ENCODE measurements at regions not wholly inside any gene's neighbourhood (a gene's known extent, or its start where the extent isn't known, plus 50 kb on each side); places are given as distances from the start of the nearest gene placed in this dataset.

GRCh38 chr3:107884719-107885460 is 205.9 kb downstream of the CD47 start:
- no peak overlapping the region for H3K4me3 ChIP-seq
- TF ChIP-seq CTCF (IDR thresholded peaks at IDR 0.05): no peak
- no peak overlapping the region for H3K27ac ChIP-seq
- no peak for DNase-seq (ENCODE audit: low spot score)

- H3K27ac ChIP-seq: no peak overlapping the region
- no peak for TF ChIP-seq CTCF (IDR thresholded peaks at IDR 0.05)
- H3K4me3 ChIP-seq: no peak overlapping the region
- DNase-seq (ENCODE audit: low spot score): no peak
These were observed 206.8 kb downstream of the CD47 start for GRCh38 chr3:107884028-107884427.

- no peak for TF ChIP-seq CTCF (IDR thresholded peaks at IDR 0.05)
- Histone ChIP-seq H3K4me3 (no peak overlapping the region), H3K27ac (no peak overlapping the region)
- DNase-seq (ENCODE audit: low spot score): no peak
These were observed 207.9 kb downstream of the CD47 start for GRCh38 chr3:107882881-107883280.

- TF ChIP-seq CTCF (IDR thresholded peaks at IDR 0.05): no peak
- Histone ChIP-seq H3K27ac (peak overlapping the region in 1 of 2 donors; percentile 31), H3K4me3 (no peak overlapping the region)
- DNase-seq (ENCODE audit: low spot score): no peak
These were observed 208.6 kb downstream of the CD47 start for GRCh38 chr3:107882261-107882660.

GRCh38 chr3:107881509-107881908 is 209.3 kb downstream of the CD47 start:
- peak overlapping the region in 1 of 2 donors; percentile 31 for H3K27ac ChIP-seq
- DNase-seq (ENCODE audit: low spot score): no peak
- no peak for TF ChIP-seq CTCF (IDR thresholded peaks at IDR 0.05)
- no peak overlapping the region for H3K4me3 ChIP-seq

GRCh38 chr3:107880702-107881101 is 210.1 kb downstream of the CD47 start:
- no peak overlapping the region for H3K4me3 ChIP-seq
- TF ChIP-seq CTCF (IDR thresholded peaks at IDR 0.05): no peak
- DNase-seq (ENCODE audit: low spot score): no peak
- H3K27ac ChIP-seq: no peak overlapping the region

GRCh38 chr3:107877936-107878335 is 212.9 kb downstream of the CD47 start:
- Histone ChIP-seq H3K4me3 (no peak overlapping the region), H3K27ac (no peak overlapping the region)
- TF ChIP-seq CTCF (IDR thresholded peaks at IDR 0.05): no peak
- DNase-seq (ENCODE audit: low spot score): no peak

All from coronary artery (tissue), 2 donors.